ENCODE measurements at regions not wholly inside any gene's neighbourhood (a gene's known extent, or its start where the extent isn't known, plus 50 kb on each side); places are given as distances from the start of the nearest gene placed in this dataset.

- H3K9me3 ChIP-seq (ENCODE audit: low read length): no peaks in the 10 kb centered on the region
- no peak overlapping the region for H2AFZ ChIP-seq (ENCODE audit: low read depth, low read length)
- H3K9me2 ChIP-seq (ENCODE audit: insufficient read depth, low read length): no peaks in the 10 kb centered on the region
- no peaks in the 10 kb centered on the region for H4K20me1 ChIP-seq (ENCODE audit: insufficient read depth)
- no peaks in the 10 kb centered on the region for H3K36me3 ChIP-seq (ENCODE audit: insufficient read depth, low read length)
- H3K9ac ChIP-seq (ENCODE audit: low read length): peak overlapping the region; percentile 45
- no peaks in the 10 kb centered on the region for H3K27me3 ChIP-seq (ENCODE audit: insufficient read depth, low read depth, low read length)
- H3K4me2 ChIP-seq (ENCODE audit: low read length): peak overlapping the region; percentile 44
- peaks cover 2% of the 10 kb centered on the region for H3F3A ChIP-seq (ENCODE audit: insufficient read depth, low read length, poor library complexity, severe bottlenecking)
- peak overlapping the region; percentile 75 for H3K27ac ChIP-seq (ENCODE audit: low read length)
- TF ChIP-seq SMC3 (conservative IDR thresholded peaks at IDR 0.05; ENCODE audit: poor library complexity) (no peak), EP300 (conservative IDR thresholded peaks at IDR 0.05; ENCODE audit: poor library complexity, severe bottlenecking) (no peak), TAF1 (IDR thresholded peaks at IDR 0.05; ENCODE audit: low read depth) (no peak), CTCF (IDR thresholded peaks at IDR 0.05; ENCODE audit: poor library complexity, severe bottlenecking) (no peak), REST (IDR thresholded peaks at IDR 0.05; ENCODE audit: borderline replicate concordance) (no peak), EZH2 (IDR thresholded peaks at IDR 0.05; ENCODE audit: borderline replicate concordance, insufficient read depth, low read length, poor library complexity, severe bottlenecking) (no peak), MXI1 (conservative IDR thresholded peaks at IDR 0.05; ENCODE audit: poor library complexity, severe bottlenecking) (no peak), POLR2AphosphoS5 (IDR thresholded peaks at IDR 0.05) (no peak), RAD21 (conservative IDR thresholded peaks at IDR 0.05) (no peak)
- peak overlapping the region; percentile 52 for H3K4me3 ChIP-seq (ENCODE audit: low read length)
- H3K79me2 ChIP-seq (replicated peaks; ENCODE audit: insufficient read depth, low read length): peaks cover 10% of the 10 kb centered on the region
These were observed 293.5 kb upstream of the SOX2 start for GRCh38 chr3:181418233-181418632.

GRCh38 chr3:181417748-181418147 lies 294.0 kb upstream of the SOX2 start:
- Histone ChIP-seq H3K27ac (ENCODE audit: low read length) (peak overlapping the region; percentile 75), H2AFZ (ENCODE audit: low read depth, low read length) (no peak overlapping the region), H3K9me2 (ENCODE audit: insufficient read depth, low read length) (no peaks in the 10 kb centered on the region), H3K9me3 (ENCODE audit: low read length) (no peaks in the 10 kb centered on the region), H4K20me1 (ENCODE audit: insufficient read depth) (no peaks in the 10 kb centered on the region), H3K79me2 (replicated peaks; ENCODE audit: insufficient read depth, low read length) (peaks cover 10% of the 10 kb centered on the region), H3F3A (ENCODE audit: insufficient read depth, low read length, poor library complexity, severe bottlenecking) (peaks cover 2% of the 10 kb centered on the region), H3K4me3 (ENCODE audit: low read length) (peak overlapping the region; percentile 52), H3K9ac (ENCODE audit: low read length) (peak overlapping the region; percentile 45), H3K36me3 (ENCODE audit: insufficient read depth, low read length) (no peaks in the 10 kb centered on the region), H3K27me3 (ENCODE audit: insufficient read depth, low read depth, low read length) (no peaks in the 10 kb centered on the region), H3K4me2 (ENCODE audit: low read length) (peak overlapping the region; percentile 44)
- TF ChIP-seq REST (IDR thresholded peaks at IDR 0.05; ENCODE audit: borderline replicate concordance) (no peak), POLR2AphosphoS5 (IDR thresholded peaks at IDR 0.05) (peak; percentile 63), RAD21 (conservative IDR thresholded peaks at IDR 0.05) (peak; percentile 8), EP300 (conservative IDR thresholded peaks at IDR 0.05; ENCODE audit: poor library complexity, severe bottlenecking) (peak; percentile 80)

Measured in neural cell (in vitro differentiated cells).